Natural killer cell treated with Interleukin-12 subunit alpha and Interleukin-12 subunit beta and Interleukin-15 and Interleukin-18, amount 100 ng/mL, for 72 hours (primary cell): ENCODE measurements at regions not wholly inside any gene's neighbourhood (a gene's known extent, or its start where the extent isn't known, plus 50 kb on each side); places are given as distances from the start of the nearest gene placed in this dataset.

Experiments used
- ATAC-seq, 2 donors: fragments of 150-1000 bp; cut with Tn5 transposase in 1 of 2; sonication (Bioruptor Pico), chemical (Tn5 transposase) in 1 of 2; 2 replicates each; pipeline ENCODE4 v1.10.0; 2021
- DNase-seq: peaks from one replicate; pipeline ENCODE4 v3.0.0; 2022; ENCODE audit warnings: low spot score
- H3K27ac Mint-ChIP-seq, 2 donors: 1 replicate in 1 of 2; 2 replicates in 1 of 2; pipeline ENCODE4 v1.8.0; 2022; ENCODE audit warnings: mixed read lengths in 2 of 2, mild to moderate bottlenecking in 1 of 2, moderate library complexity in 1 of 2
- H3K27me3 Mint-ChIP-seq, 2 donors: 1 replicate in 1 of 2; 2 replicates in 1 of 2; pipeline ENCODE4 v1.8.0; 2022; ENCODE audit warnings: mixed read lengths in 2 of 2
- H3K36me3 Mint-ChIP-seq: one replicate; pipeline ENCODE4 v1.8.0; 2022; ENCODE audit warnings: mixed read lengths
- H3K4me1 Mint-ChIP-seq, 2 donors: 1 replicate in 1 of 2; 2 replicates in 1 of 2; pipeline ENCODE4 v1.8.0; 2022; ENCODE audit warnings: low read depth in 2 of 2, mixed read lengths in 2 of 2, mild to moderate bottlenecking in 1 of 2
- H3K4me3 Mint-ChIP-seq: one replicate; pipeline ENCODE4 v1.8.0; 2022; ENCODE audit warnings: mixed read lengths
- H3K9me3 Mint-ChIP-seq: 2 replicates; pipeline ENCODE4 v1.8.0; 2022; ENCODE audit warnings: mixed read lengths

DNA sequence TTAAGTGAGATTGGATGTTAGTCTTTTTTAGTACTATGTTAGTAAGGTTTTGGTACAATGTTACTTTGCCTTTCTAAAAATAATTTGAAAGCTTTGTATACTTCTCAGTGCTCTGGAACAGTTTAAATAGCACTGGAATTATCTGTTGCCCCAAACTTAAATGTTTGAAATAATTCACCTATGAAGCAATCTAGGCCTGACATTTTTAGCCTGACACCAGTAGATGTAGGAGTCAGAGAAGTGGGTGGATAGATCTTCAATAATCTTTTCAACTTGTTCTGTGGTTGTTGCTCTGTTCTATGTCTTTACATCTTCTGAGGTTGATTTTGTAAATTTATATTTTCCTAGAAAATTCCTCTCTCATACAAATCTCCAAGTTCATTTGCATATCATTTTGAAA lies 103.1 kb upstream of the ADGRF1 start:
- no peak for ATAC-seq
- DNase-seq, result no peak
- no peak overlapping the region for H3K4me3 Mint-ChIP-seq
- H3K36me3 Mint-ChIP-seq, result no peaks in the 10 kb centered on the region
- H3K27ac Mint-ChIP-seq, result no peak overlapping the region
- no peaks in the 10 kb centered on the region for H3K9me3 Mint-ChIP-seq
- H3K27me3 Mint-ChIP-seq, result peaks cover 2 to 10% of the 10 kb centered on the region in 2 donors
- no peaks in the 10 kb centered on the region for H3K4me1 Mint-ChIP-seq

- H3K27ac Mint-ChIP-seq, result no peak overlapping the region
- no peak overlapping the region for H3K4me3 Mint-ChIP-seq
- H3K4me1 Mint-ChIP-seq, result no peaks in the 10 kb centered on the region
- no peaks in the 10 kb centered on the region for H3K9me3 Mint-ChIP-seq
- H3K27me3 Mint-ChIP-seq, result peaks cover 0 to 3% of the 10 kb centered on the region in 2 donors
- DNase-seq, result no peak
- no peak for ATAC-seq
- no peaks in the 10 kb centered on the region for H3K36me3 Mint-ChIP-seq
These were observed 102.2 kb upstream of the ADGRF1 start for GRCh38 chr6:47144306-47144705.

DNA sequence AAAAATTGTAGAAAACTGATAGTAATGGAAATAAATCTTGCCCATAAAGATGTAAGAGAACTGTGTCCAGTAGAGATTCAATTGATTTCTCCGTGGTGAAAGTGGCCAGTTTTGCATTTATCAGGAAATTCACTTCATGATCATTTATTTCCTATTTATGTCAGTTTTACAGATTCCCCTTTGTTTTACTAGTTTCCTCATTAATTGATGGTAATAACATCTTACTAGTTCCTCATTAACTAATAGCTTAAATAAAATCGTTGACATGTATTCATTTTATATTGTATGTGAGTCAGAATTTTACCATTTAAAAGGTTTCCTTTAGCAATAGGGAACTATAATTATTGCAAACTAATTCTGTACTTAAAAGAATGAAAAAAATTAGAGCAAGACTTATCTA lies 99.8 kb upstream of the ADGRF1 start:
- DNase-seq, result no peak
- Mint-ChIP-seq H3K4me3 (no peak overlapping the region), H3K4me1 (no peaks in the 10 kb centered on the region), H3K9me3 (no peaks in the 10 kb centered on the region), H3K36me3 (no peaks in the 10 kb centered on the region), H3K27me3 (peaks cover 0 to 2% of the 10 kb centered on the region in 2 donors), H3K27ac (no peak overlapping the region)
- no peak for ATAC-seq

DNA sequence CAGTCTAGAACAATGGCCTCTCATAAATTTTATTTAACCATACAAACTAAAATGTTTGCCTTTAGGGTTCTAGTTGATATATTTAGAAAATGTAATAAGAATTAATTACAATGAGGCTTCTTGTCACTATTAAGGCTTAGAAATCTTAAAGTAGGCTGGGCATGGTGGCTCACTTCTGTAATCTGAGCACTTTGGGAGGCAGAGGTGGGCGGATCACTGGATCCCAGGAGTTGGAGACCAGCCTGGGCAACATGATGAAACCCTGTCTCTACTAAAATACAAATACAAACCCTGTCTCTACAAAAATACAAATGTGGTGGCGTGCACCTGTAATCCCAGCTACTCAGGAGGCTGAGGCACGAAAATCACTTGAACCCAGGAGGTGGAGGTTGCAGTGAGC lies 99.0 kb upstream of the ADGRF1 start:
- no peaks in the 10 kb centered on the region for H3K36me3 Mint-ChIP-seq
- H3K9me3 Mint-ChIP-seq, result no peaks in the 10 kb centered on the region
- H3K4me1 Mint-ChIP-seq, result no peaks in the 10 kb centered on the region
- DNase-seq (no peak), ATAC-seq (no peak)
- no peak overlapping the region for H3K4me3 Mint-ChIP-seq
- no peak overlapping the region for H3K27ac Mint-ChIP-seq
- H3K27me3 Mint-ChIP-seq, result peaks cover 2 to 7% of the 10 kb centered on the region in 2 donors

DNA sequence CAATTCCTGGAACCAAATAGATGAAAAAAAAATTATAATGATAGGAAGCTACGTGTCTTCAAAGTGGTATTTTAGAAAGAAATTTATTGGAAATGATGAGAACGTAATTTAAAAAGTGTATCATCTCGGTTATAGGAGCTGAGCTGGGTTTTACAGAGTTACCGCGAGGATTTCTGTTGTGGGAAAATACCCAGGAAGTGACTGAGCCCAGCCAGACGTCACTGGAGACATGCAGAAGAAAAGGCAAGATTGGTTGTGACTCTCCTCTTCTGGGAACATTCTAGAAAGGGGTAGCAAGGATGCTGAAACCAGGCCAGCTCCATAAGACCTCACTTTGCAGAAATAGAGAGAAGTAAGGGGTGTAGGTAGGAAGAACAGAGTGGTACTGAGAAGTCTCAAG lies 95.9 kb upstream of the ADGRF1 start:
- DNase-seq, result no peak
- no peaks in the 10 kb centered on the region for H3K36me3 Mint-ChIP-seq
- no peaks in the 10 kb centered on the region for H3K4me1 Mint-ChIP-seq
- no peak overlapping the region for H3K27ac Mint-ChIP-seq
- ATAC-seq, result no peak
- no peak overlapping the region for H3K4me3 Mint-ChIP-seq
- H3K27me3 Mint-ChIP-seq, result peaks cover 2 to 18% of the 10 kb centered on the region in 2 donors
- H3K9me3 Mint-ChIP-seq, result no peaks in the 10 kb centered on the region

DNA sequence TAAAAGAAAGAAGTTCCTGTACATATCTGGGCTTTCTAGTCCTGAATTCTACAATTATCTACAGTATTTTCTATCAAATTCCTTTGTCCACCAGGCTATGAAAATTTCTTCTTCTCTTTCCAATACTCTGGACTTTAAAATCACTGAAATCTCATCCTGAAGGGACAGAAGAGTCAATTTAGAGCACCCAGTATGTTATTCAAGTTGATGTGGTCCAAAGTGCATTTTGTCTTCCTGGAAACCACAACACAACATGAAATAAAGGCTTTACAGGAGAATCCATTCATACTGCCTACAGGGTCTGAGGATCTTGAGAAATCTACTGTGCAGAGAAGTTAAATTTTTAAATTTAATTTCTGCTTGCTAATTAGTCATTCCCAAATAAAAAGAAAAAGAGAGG lies 94.9 kb upstream of the ADGRF1 start:
- no peak overlapping the region for H3K27ac Mint-ChIP-seq
- DNase-seq (no peak), ATAC-seq (no peak)
- no peaks in the 10 kb centered on the region for H3K36me3 Mint-ChIP-seq
- H3K4me3 Mint-ChIP-seq, result no peak overlapping the region
- H3K27me3 Mint-ChIP-seq, result peaks cover 2 to 19% of the 10 kb centered on the region in 2 donors
- no peaks in the 10 kb centered on the region for H3K9me3 Mint-ChIP-seq
- no peaks in the 10 kb centered on the region for H3K4me1 Mint-ChIP-seq

GRCh38 chr6:47135772-47136171 lies 93.6 kb upstream of the ADGRF1 start:
- H3K4me3 Mint-ChIP-seq, result no peak overlapping the region
- no peaks in the 10 kb centered on the region for H3K36me3 Mint-ChIP-seq
- DNase-seq, result no peak
- ATAC-seq, result no peak
- H3K9me3 Mint-ChIP-seq, result no peaks in the 10 kb centered on the region
- no peak overlapping the region for H3K27ac Mint-ChIP-seq
- peaks cover 2 to 29% of the 10 kb centered on the region in 2 donors for H3K27me3 Mint-ChIP-seq
- no peaks in the 10 kb centered on the region for H3K4me1 Mint-ChIP-seq

- DNase-seq, result no peak
- H3K27ac Mint-ChIP-seq, result no peak overlapping the region
- no peak for ATAC-seq
- no peaks in the 10 kb centered on the region for H3K9me3 Mint-ChIP-seq
- no peaks in the 10 kb centered on the region for H3K36me3 Mint-ChIP-seq
- H3K27me3 Mint-ChIP-seq, result peaks cover 2 to 29% of the 10 kb centered on the region in 2 donors
- H3K4me3 Mint-ChIP-seq, result no peak overlapping the region
- no peaks in the 10 kb centered on the region for H3K4me1 Mint-ChIP-seq
These were observed 92.5 kb upstream of the ADGRF1 start for GRCh38 chr6:47134476-47135189.

DNA sequence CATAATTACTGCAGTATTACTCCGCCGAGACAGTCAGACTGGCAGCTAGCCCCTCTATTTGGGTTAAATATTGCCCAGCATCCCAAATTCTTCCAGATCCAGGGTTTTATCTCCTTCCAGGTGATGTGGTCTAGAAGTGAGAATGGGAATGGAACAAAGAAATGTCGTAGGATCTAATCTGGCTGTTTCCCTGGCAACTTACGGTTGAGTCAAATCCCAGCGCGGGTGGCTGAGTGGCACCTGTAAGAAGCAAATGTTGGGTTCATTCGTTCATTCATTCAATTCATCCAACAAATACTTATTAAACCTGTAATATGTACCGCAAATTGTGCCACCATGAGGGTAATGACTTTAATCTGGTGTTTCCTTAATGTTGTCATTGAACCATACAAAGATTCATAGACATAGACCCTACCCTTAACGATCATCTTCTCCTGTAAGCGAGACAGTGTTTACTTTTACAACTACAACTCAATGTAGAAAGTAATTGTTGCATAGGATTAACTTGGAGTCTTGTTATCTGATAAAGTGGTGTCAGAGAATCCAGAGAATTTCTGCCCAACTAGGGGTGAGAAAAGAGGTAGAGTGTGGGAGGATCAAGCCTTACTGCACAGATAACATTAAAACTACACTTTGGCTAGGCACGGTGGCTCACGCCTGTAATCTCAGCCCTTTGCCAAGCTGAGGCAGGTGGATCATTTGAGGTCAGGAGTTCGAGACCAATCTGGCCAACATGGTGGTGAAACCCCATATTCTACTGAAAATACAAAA lies 91.3 kb upstream of the ADGRF1 start:
- Mint-ChIP-seq H3K4me1 (no peaks in the 10 kb centered on the region), H3K36me3 (no peaks in the 10 kb centered on the region), H3K9me3 (no peaks in the 10 kb centered on the region), H3K4me3 (no peak overlapping the region), H3K27me3 (peaks cover 2 to 29% of the 10 kb centered on the region in 2 donors), H3K27ac (no peak overlapping the region)
- ATAC-seq (no peak), DNase-seq (no peak)

DNA sequence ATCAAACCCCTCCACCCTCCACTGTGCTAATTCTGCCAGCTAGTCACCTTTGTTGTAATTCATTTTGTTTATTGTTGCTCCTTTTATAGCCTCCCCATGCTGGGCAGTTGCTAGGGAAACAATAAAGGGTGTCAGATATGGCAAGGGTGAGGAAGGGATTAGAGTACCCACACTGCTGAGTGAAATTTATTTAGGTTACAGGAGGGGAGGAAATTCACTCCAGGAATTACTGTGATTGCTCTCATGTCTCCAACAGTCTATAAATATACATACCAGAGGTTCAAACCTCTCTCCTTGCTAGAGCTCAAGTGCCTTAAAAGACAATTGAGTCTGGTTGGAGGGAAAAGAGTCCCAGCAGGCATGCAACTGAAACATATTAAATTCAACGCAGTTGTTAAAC lies 90.6 kb upstream of the ADGRF1 start:
- H3K9me3 Mint-ChIP-seq, result no peaks in the 10 kb centered on the region
- peaks cover 0 to 29% of the 10 kb centered on the region in 2 donors for H3K27me3 Mint-ChIP-seq
- DNase-seq, result no peak
- no peak overlapping the region for H3K27ac Mint-ChIP-seq
- no peak for ATAC-seq
- H3K4me3 Mint-ChIP-seq, result no peak overlapping the region
- H3K4me1 Mint-ChIP-seq, result no peaks in the 10 kb centered on the region
- H3K36me3 Mint-ChIP-seq, result no peaks in the 10 kb centered on the region

GRCh38 chr6:47131773-47132172 lies 89.6 kb upstream of the ADGRF1 start:
- H3K4me1 Mint-ChIP-seq, result no peaks in the 10 kb centered on the region
- H3K27me3 Mint-ChIP-seq, result peaks cover 0 to 28% of the 10 kb centered on the region in 2 donors
- ATAC-seq (no peak), DNase-seq (no peak)
- H3K27ac Mint-ChIP-seq, result no peak overlapping the region
- H3K9me3 Mint-ChIP-seq, result no peaks in the 10 kb centered on the region
- no peak overlapping the region for H3K4me3 Mint-ChIP-seq
- H3K36me3 Mint-ChIP-seq, result no peaks in the 10 kb centered on the region

GRCh38 chr6:47130086-47130485 lies 88.0 kb upstream of the ADGRF1 start:
- Mint-ChIP-seq H3K4me1 (no peaks in the 10 kb centered on the region), H3K36me3 (no peaks in the 10 kb centered on the region), H3K9me3 (no peaks in the 10 kb centered on the region), H3K4me3 (no peak overlapping the region), H3K27ac (no peak overlapping the region), H3K27me3 (peaks cover 0 to 28% of the 10 kb centered on the region in 2 donors)
- no peak for DNase-seq
- ATAC-seq, result no peak

DNA sequence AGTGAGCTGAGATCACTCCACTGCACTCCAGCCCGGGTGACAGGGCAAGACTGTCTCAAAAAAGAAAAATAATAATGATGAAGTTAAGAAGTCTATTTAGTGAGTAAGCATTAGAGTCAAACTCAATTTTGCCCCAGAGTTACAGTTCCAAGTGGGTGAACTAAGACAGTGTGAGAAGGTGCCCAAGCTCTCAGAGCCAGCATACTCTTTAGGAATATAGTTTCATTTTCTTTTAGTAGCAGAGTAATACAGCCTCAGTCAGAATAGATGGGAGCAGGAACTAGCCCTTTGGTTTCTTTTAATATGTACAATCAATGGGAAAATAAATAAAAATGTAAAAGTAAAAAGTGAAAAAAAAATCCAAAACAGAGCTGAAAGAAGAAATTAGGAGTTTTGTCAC lies 87.0 kb upstream of the ADGRF1 start:
- DNase-seq, result no peak
- H3K4me1 Mint-ChIP-seq, result no peaks in the 10 kb centered on the region
- H3K27ac Mint-ChIP-seq, result no peak overlapping the region
- H3K4me3 Mint-ChIP-seq, result no peak overlapping the region
- H3K9me3 Mint-ChIP-seq, result no peaks in the 10 kb centered on the region
- no peak for ATAC-seq
- H3K36me3 Mint-ChIP-seq, result no peaks in the 10 kb centered on the region
- peaks cover 0 to 28% of the 10 kb centered on the region in 2 donors for H3K27me3 Mint-ChIP-seq

GRCh38 chr6:47126647-47127391 lies 84.7 kb upstream of the ADGRF1 start:
- H3K27ac Mint-ChIP-seq, result no peak overlapping the region
- H3K27me3 Mint-ChIP-seq, result peaks cover 0 to 20% of the 10 kb centered on the region in 2 donors
- H3K9me3 Mint-ChIP-seq, result no peaks in the 10 kb centered on the region
- no peak for ATAC-seq
- no peaks in the 10 kb centered on the region for H3K4me1 Mint-ChIP-seq
- DNase-seq, result no peak
- no peak overlapping the region for H3K4me3 Mint-ChIP-seq
- no peaks in the 10 kb centered on the region for H3K36me3 Mint-ChIP-seq
